Mesenchymal stem cell (in vitro differentiated cells and primary cell): ENCODE measurements at regions not wholly inside any gene's neighbourhood (a gene's known extent, or its start where the extent isn't known, plus 50 kb on each side); places are given as distances from the start of the nearest gene placed in this dataset.

ENCODE experiments used
- DNase-seq: peaks from one replicate; pipeline ENCODE4 v3.0.0-alpha.2; 2013
- H2AFZ ChIP-seq: one replicate; pipeline ENCODE4 v1.6.1; 2013; ENCODE audit warnings: low read depth, mild to moderate bottlenecking, control low read depth, inconsistent platforms, low read length, moderate library complexity
- H2AK5ac ChIP-seq: 2 replicates; pipeline ENCODE4 v1.6.1; 2013; ENCODE audit warnings: low read length, moderate library complexity, mild to moderate bottlenecking, inconsistent platforms; ENCODE audit not compliant: severe bottlenecking
- H2BK120ac ChIP-seq: one replicate; pipeline ENCODE4 v1.6.1; 2013; ENCODE audit warnings: low read depth, mild to moderate bottlenecking, inconsistent platforms, low read length, moderate library complexity
- H2BK12ac ChIP-seq, 2 experiments: one replicate each; pipeline ENCODE4 v1.6.1; 2013; ENCODE audit warnings: inconsistent platforms in 2 of 2, low read length in 2 of 2, mild to moderate bottlenecking in 2 of 2, moderate library complexity in 2 of 2, control low read depth in 1 of 2
- H2BK15ac ChIP-seq: one replicate; pipeline ENCODE4 v1.6.1; 2013; ENCODE audit warnings: mild to moderate bottlenecking, low read depth, inconsistent platforms; ENCODE audit not compliant: poor library complexity, severe bottlenecking
- H2BK5ac ChIP-seq: 2 replicates; pipeline ENCODE4 v1.6.1; 2013; ENCODE audit warnings: low read depth, mild to moderate bottlenecking, low read length, control low read depth, inconsistent platforms; ENCODE audit not compliant: poor library complexity, severe bottlenecking
- H3K14ac ChIP-seq, 2 experiments: one replicate each; pipeline ENCODE4 v1.6.1; 2013; ENCODE audit warnings: inconsistent platforms in 2 of 2, low read length in 2 of 2, control low read depth in 1 of 2, mild to moderate bottlenecking in 1 of 2, moderate library complexity in 1 of 2
- H3K18ac ChIP-seq, 2 experiments: one replicate each; pipeline ENCODE4 v1.6.1; 2013; ENCODE audit warnings: inconsistent platforms in 2 of 2, low read length in 2 of 2, control low read depth in 1 of 2, low read depth in 1 of 2, mild to moderate bottlenecking in 1 of 2
- H3K23ac ChIP-seq, 2 experiments: one replicate each; pipeline ENCODE4 v1.6.1; 2013; ENCODE audit warnings: inconsistent platforms in 2 of 2, low read length in 2 of 2, mild to moderate bottlenecking in 2 of 2, moderate library complexity in 2 of 2, control low read depth in 1 of 2
- H3K27ac ChIP-seq: 2 replicates; pipeline ENCODE4 v1.5.1; 2013; ENCODE audit warnings: mild to moderate bottlenecking, moderate library complexity, low read length, control low read depth, inconsistent platforms; ENCODE audit not compliant: poor library complexity, severe bottlenecking
- H3K27me3 ChIP-seq, 2 experiments: 2 replicates each; pipeline versions ENCODE4 v1.6.1 to v1.7.0; 2013; ENCODE audit warnings: low read length in 2 of 2, mild to moderate bottlenecking in 2 of 2, moderate library complexity in 2 of 2, control low read depth in 1 of 2, inconsistent platforms in 1 of 2; ENCODE audit not compliant: control insufficient read depth in 1 of 2, insufficient read depth in 1 of 2
- H3K36me3 ChIP-seq, 2 experiments: 2 replicates each; pipeline versions ENCODE4 v1.6.1 to v1.7.0; 2013; ENCODE audit warnings: low read length in 2 of 2, control low read depth in 1 of 2, inconsistent platforms in 1 of 2, low read depth in 1 of 2, mild to moderate bottlenecking in 1 of 2; ENCODE audit not compliant: insufficient read depth in 2 of 2, control insufficient read depth in 1 of 2
- H3K4ac ChIP-seq, 2 experiments: one replicate each; pipeline ENCODE4 v1.6.1; 2013; ENCODE audit warnings: inconsistent platforms in 2 of 2, low read length in 2 of 2, mild to moderate bottlenecking in 2 of 2, moderate library complexity in 2 of 2, control low read depth in 1 of 2, low read depth in 1 of 2
- H3K4me1 ChIP-seq: 2 replicates; pipeline ENCODE4 v1.6.1; 2013; ENCODE audit warnings: low read depth, low read length, control low read depth; ENCODE audit not compliant: control insufficient read depth, insufficient read depth
- H3K4me2 ChIP-seq: 2 replicates; pipeline ENCODE4 v1.6.1; 2013; ENCODE audit warnings: low read length, mild to moderate bottlenecking, inconsistent platforms; ENCODE audit not compliant: poor library complexity, severe bottlenecking
- H3K4me3 ChIP-seq, 2 experiments: 2 replicates each; pipeline versions ENCODE4 v1.5.1 to v1.7.0; 2013; ENCODE audit warnings: low read length in 2 of 2, mild to moderate bottlenecking in 2 of 2, control low read depth in 1 of 2, low read depth in 1 of 2; ENCODE audit not compliant: insufficient read depth in 1 of 2
- H3K79me1 ChIP-seq: replicated peaks from 2 replicates; pipeline ENCODE4 v1.6.1; 2013; ENCODE audit warnings: mild to moderate bottlenecking, control low read depth, low read length, inconsistent platforms; ENCODE audit not compliant: poor library complexity, severe bottlenecking
- H3K9ac ChIP-seq: 2 replicates; pipeline ENCODE4 v1.7.0; 2013; ENCODE audit warnings: mild to moderate bottlenecking, low read length, moderate library complexity
- H3K9me3 ChIP-seq: 2 replicates; pipeline ENCODE4 v1.7.0; 2013; ENCODE audit warnings: mild to moderate bottlenecking, low read length; ENCODE audit not compliant: control insufficient read depth
- H4K8ac ChIP-seq: one replicate; pipeline ENCODE4 v1.6.1; 2013; ENCODE audit warnings: inconsistent platforms, mild to moderate bottlenecking, low read length, moderate library complexity
- H4K91ac ChIP-seq: one replicate; pipeline ENCODE4 v1.6.1; 2013; ENCODE audit warnings: mild to moderate bottlenecking, low read length, inconsistent platforms
- WGBS: methylation state at CpG from one replicate; pipeline ENCODE4 v1.1.7; 2013; ENCODE audit warnings: mixed read lengths; 5-methylcytosine and 5-hydroxymethylcytosine counted together

GRCh38 chr12:111207761-111208160, 161.1 kb downstream of the PHETA1 start:
- H3K4me3 ChIP-seq, result no peak overlapping the region

GRCh38 chr12:111204788-111205241, 164.1 kb downstream of the PHETA1 start:
- 86% methylated on average over 15 of the region's 15 CpGs for WGBS
- H3K14ac ChIP-seq, result no peak overlapping the region
- no peaks in the 10 kb centered on the region for H3K4me1 ChIP-seq
- H3K27ac ChIP-seq, result no peak overlapping the region
- H3K9me3 ChIP-seq, result no peaks in the 10 kb centered on the region
- no peak overlapping the region for H2BK5ac ChIP-seq
- H3K36me3 ChIP-seq, result no peaks in the 10 kb centered on the region
- H3K18ac ChIP-seq, result no peak overlapping the region
- H2BK12ac ChIP-seq, result no peak overlapping the region
- H4K91ac ChIP-seq, result no peak overlapping the region
- H2BK15ac ChIP-seq, result no peak overlapping the region
- no peak for DNase-seq
- H3K4me2 ChIP-seq, result no peak overlapping the region
- no peak overlapping the region for H4K8ac ChIP-seq
- H3K4ac ChIP-seq, result no peak overlapping the region
- no peak overlapping the region for H3K4me3 ChIP-seq
- no peak overlapping the region for H2AFZ ChIP-seq
- no peak overlapping the region for H2BK120ac ChIP-seq
- H3K23ac ChIP-seq, result no peak overlapping the region
- no peaks in the 10 kb centered on the region for H3K79me1 ChIP-seq
- no peak overlapping the region for H2AK5ac ChIP-seq
- H3K9ac ChIP-seq, result no peak overlapping the region
- H3K27me3 ChIP-seq, result peaks cover 11 to 64% of the 10 kb centered on the region in 2 experiments

More at GRCh38 chr12:111207761-111208160, 161.1 kb downstream of the PHETA1 start:
- Histone ChIP-seq H2BK12ac (no peak overlapping the region), H3K9ac (no peak overlapping the region), H2AK5ac (no peak overlapping the region), H4K91ac (no peak overlapping the region), H3K23ac (no peak overlapping the region), H3K4me2 (no peak overlapping the region), H2BK15ac (no peak overlapping the region), H2BK5ac (no peak overlapping the region), H3K18ac (no peak overlapping the region), H4K8ac (no peak overlapping the region), H2AFZ (no peak overlapping the region), H3K27ac (no peak overlapping the region), H3K27me3 (peaks cover 13 to 54% of the 10 kb centered on the region in 2 experiments), H3K4me1 (no peaks in the 10 kb centered on the region), H3K14ac (no peak overlapping the region), H3K4ac (no peak overlapping the region), H3K36me3 (no peaks in the 10 kb centered on the region), H3K79me1 (no peaks in the 10 kb centered on the region), H3K9me3 (no peaks in the 10 kb centered on the region), H2BK120ac (no peak overlapping the region)
- no peak for DNase-seq
- WGBS, result 45% methylated on average over 3 of the region's 3 CpGs

- Histone ChIP-seq H3K23ac (no peak overlapping the region), H2AK5ac (no peak overlapping the region), H3K4me1 (no peaks in the 10 kb centered on the region), H3K27ac (no peak overlapping the region), H3K9me3 (no peaks in the 10 kb centered on the region), H3K4me2 (no peak overlapping the region), H2AFZ (no peak overlapping the region), H3K14ac (no peak overlapping the region), H3K79me1 (no peaks in the 10 kb centered on the region), H3K9ac (no peak overlapping the region), H3K27me3 (peaks cover 15 to 67% of the 10 kb centered on the region in 2 experiments), H3K4ac (no peak overlapping the region), H4K91ac (no peak overlapping the region), H2BK12ac (no peak overlapping the region), H3K4me3 (no peak overlapping the region), H3K18ac (no peak overlapping the region), H2BK120ac (no peak overlapping the region), H4K8ac (no peak overlapping the region), H2BK15ac (no peak overlapping the region), H2BK5ac (no peak overlapping the region), H3K36me3 (no peaks in the 10 kb centered on the region)
- 43% methylated on average over 2 of the region's 2 CpGs for WGBS
- DNase-seq, result no peak
Measured at GRCh38 chr12:111203969-111204368, 164.9 kb downstream of the PHETA1 start.

- H3K79me1 ChIP-seq, result no peaks in the 10 kb centered on the region
- no peak overlapping the region for H3K14ac ChIP-seq
- no peak overlapping the region for H2BK12ac ChIP-seq
- no peak overlapping the region for H4K91ac ChIP-seq
- H4K8ac ChIP-seq, result no peak overlapping the region
- no peak overlapping the region for H2BK120ac ChIP-seq
- H2BK5ac ChIP-seq, result no peak overlapping the region
- H3K27ac ChIP-seq, result no peak overlapping the region
- no peak overlapping the region for H3K4me2 ChIP-seq
- H3K36me3 ChIP-seq, result no peaks in the 10 kb centered on the region
- no peaks in the 10 kb centered on the region for H3K9me3 ChIP-seq
- no peak overlapping the region for H3K23ac ChIP-seq
- no peak overlapping the region for H2AFZ ChIP-seq
- H2AK5ac ChIP-seq, result no peak overlapping the region
- no peak overlapping the region for H3K18ac ChIP-seq
- H3K9ac ChIP-seq, result no peak overlapping the region
- no peak overlapping the region for H3K4me3 ChIP-seq
- H3K4me1 ChIP-seq, result no peaks in the 10 kb centered on the region
- H2BK15ac ChIP-seq, result no peak overlapping the region
- DNase-seq, result no peak
- H3K27me3 ChIP-seq, result peaks cover 14 to 62% of the 10 kb centered on the region in 2 experiments
- no peak overlapping the region for H3K4ac ChIP-seq
- WGBS, result 76% methylated on average over 3 of the region's 4 CpGs
Measured at GRCh38 chr12:111203446-111203845, 165.4 kb downstream of the PHETA1 start.
